Retina (tissue), 1 donor: ENCODE measurements at regions not wholly inside any gene's neighbourhood (a gene's known extent, or its start where the extent isn't known, plus 50 kb on each side); places are given as distances from the start of the nearest gene placed in this dataset.
"Not testable (repeated sequence)": the region's sequence is repeated elsewhere in the genome, so short reads cannot be mapped to it uniquely, and the experiment has no call there.

Source experiments
- DNase-seq: peaks from one replicate; pipeline ENCODE4 v3.0.0-alpha.2; 2016

DNA sequence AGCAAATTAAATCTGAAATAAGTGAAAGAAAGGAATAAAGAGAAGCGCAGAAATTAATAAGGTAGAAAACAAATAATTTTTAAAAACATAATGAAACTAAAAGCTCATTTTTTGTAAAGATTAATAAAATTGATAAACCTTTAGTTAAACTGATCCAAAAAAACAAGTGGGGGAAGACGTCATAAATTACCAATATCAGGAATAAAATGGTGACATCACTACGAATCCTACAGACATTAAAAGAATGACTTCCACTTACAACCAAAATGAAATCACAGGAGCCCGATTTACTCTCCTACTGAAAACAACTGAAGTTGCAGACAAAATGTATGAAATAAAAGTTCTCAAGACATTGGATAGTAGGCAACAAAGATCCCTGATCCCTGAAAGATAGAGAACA is 68.1 kb upstream of the IFFO2 start:
- DNase-seq: no peak

DNA sequence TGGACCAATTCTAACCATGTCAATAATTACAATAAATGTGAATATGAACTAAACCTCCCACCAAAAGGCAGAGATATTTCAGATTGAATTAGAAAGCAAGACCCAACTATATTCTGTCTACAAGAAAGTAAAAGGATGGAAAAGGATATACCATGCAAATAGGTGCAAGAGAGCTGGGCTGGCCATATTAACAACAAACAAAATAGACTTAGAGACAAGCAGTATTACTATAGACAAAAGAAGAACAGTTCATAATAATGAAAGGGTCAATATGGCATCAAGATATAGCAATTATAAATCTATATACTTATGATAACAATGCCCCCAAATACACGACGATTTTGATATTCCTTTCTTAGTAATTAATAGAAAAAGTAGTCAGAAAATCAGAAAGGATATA is 67.3 kb upstream of the IFFO2 start:
- DNase-seq: no peak

DNA sequence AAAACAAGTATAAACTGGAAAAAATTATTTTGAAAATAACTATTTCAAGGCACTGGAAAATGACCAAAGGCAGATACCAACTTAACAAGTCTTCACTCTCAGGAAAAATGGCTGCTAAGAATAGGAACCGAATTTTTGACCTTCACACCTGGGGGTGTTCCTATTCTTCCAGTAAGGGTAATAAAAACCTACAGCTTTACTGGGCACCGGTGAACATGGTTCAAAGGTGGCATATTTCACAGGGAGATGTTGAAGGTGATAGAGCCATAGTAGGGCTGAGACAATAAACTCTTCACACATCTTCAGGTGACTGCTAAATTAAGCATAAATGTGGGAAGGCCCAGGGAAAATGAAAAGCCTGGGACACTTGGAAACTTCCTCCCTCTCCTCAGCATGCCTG is 65.4 kb upstream of the IFFO2 start:
- DNase-seq: no peak

DNA sequence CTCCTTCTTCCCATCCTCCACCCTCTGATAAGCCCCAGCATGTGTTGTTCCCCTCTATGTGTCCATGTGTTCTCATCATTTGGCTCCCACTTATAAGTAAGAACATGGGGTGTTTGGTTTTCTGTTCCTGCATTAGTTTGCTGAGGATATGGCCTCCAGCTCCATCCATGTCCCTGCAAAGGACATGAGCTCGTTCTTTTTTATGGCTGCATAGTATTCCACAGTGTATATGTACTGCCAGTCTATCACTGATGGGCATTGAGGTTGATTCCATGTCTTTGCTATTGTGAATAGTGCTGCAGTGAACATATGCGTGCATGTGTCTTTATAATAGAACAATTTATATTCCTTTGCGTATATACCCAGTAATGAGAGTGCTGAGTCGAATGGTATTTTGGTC is 62.8 kb upstream of the IFFO2 start:
- not testable (repeated sequence) for DNase-seq

DNA sequence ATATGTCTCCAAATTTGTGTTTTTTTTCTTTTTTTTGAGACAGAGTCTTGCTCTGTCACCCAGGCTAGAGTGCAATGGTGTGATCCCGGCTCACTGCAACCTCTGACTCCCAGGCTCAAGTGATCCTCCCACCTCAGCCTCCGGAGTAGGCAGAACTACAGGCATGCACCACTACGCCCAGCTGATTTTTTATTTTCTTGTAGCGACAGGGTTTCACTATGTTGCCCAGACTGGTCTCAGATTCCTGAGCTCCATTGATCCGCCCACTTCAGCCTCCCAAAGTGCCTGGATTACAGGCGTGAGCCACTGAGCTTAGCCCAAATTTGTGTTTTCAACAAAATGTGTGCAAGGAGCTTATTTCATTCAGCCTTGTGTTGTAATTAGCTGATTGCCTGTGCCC is 59.0 kb upstream of the IFFO2 start:
- no peak for DNase-seq

DNA sequence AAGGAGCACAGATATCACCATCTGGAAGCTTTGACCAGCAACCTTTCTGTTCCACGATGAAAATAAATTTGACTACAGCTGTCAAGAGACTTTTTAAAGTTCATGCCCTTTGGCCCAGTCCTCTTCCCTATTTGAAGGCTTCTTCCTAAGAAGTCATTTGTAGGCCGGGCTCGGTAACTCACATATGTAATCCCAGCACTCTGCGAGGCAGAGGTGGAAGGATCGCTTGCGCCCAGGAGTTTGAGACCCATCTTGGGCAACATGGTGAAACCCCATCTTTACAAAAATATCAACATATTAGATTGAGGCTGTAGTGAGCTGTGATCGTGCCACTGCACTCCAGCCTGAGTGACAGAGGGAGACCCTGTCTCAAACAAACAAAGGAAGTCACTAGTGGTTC is 58.3 kb upstream of the IFFO2 start:
- DNase-seq: no peak

DNA sequence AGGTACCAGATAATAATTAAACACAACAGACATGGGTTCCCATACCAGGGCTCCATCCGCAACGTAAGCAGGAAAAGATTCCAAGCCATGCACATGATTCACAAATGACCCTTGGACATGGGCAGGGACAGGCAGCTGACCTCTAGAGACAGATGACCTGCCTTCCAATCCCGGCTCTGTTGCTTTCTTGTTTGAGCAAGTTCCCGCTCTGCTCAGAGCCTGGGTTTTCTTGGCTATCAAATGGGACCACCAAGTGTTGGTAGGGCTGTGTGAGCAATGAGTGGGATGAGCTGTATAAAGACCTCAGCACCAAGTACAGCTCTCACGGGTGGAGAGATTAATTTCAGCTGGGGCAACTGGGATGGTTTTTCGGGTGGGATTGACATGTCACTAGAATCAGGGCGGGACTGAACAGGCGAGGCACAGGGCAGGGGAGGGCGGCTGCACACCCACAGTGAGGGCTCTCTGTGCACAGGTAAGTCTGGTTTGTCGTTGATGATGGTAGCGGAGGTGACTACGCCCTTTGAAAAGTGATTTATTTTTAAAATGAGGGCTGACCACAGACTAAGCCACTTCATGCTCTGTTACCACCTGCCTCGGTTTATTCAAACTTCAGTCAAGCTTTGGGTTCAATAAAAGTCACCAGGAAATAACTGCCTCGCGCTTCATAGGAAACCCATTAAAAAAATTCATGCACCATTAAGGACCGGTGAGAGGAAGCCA is 57.5 kb upstream of the IFFO2 start:
- no peak for DNase-seq

DNA sequence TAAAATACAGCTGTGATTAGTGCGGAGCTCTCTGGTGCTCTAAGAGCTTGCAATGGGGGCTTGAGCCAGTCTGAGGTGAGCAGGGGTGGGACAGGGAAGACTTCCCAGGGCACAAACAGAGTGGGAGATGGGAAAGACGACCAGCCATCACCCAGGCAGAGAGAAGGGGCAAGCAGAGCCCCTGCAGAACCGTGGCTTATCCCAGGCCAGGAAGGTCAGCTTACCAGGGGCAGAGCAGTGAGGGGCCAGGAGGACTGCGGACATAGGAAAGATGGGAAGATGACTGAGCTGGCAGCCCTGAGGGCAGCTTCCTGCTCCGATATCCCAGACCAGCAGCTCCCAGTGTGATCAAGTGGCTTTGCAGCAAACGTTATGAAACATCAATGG is 55.4 kb upstream of the IFFO2 start:
- DNase-seq: no peak

DNA sequence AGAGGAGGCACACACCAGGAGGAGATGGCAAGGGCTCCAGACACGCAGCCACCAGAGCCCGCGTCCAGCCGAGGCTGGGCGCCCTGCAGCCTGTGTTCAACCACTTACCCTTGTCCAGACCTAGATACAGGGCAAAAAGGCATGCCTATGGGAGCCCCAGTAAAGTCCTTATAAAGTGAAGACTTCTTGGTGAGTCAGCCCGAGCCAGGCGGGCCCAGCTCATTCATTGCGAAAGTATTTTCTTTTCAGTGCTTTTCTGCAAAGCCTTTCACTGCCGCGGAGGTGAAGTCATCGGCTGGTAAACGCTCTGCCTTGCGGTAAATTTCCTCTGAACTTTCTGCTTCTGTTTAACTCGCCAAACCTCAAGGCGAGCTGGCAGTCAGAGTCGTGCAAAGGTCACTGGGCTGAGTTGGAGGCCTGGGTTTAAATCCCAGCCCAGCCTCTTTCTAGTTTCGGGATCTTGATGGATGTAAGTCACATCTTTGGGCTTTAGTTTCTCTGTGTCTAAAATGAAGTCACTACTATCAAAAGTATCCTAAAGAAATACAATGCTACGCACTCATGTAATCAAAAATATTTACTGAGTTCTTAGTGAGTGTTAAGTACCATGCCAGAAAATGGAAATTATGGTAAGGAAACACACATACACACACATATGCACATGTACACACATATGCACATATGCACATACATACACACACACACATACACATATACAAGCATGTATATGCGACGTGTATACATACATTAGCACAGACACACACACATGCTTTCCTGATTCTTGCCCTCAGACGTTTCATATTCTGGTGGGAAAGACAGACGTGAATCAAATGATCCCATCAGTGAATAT is 54.7 kb upstream of the IFFO2 start:
- no peak for DNase-seq

DNA sequence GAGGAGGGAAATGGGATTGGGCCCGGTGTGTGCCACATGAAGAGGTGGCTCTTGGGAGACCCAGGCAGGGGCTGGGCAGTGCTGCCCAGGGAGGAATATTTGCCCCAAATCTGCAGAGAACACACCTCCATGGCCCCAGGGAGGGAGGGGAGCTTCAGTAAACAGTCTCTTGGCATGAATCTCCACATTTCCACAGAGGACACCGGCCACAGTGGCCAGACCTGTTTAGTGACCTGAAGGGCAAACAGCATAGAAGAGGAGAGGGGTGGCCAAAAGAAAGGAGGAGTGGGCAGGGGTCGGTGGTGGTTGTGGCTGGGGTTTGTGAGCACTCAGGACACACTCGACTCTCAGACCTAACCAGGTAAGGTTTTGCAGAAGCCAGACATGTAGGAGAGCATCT is 54.0 kb upstream of the IFFO2 start:
- DNase-seq: no peak

DNA sequence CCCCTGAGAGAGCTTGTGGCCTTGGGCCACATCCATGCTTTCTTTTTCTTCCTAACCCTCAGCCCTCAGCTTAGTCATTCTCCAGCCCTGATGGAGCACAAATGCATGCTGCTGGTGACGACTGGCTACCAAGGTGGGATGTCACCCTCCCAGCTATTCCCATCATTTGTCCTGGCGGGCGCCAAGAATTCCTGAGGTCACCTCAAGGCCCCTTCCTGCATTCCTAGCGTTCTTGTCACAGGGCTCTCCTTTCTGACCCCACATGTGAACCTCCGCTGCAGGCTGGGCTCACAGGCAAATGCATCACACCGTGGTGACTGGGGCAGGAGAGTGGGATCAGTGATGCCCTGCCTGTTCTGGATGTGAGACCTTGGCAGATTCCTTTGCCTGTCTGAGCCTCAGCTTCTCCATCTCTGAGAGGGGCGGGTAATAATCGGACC is 53.4 kb upstream of the IFFO2 start:
- DNase-seq: no peak

DNA sequence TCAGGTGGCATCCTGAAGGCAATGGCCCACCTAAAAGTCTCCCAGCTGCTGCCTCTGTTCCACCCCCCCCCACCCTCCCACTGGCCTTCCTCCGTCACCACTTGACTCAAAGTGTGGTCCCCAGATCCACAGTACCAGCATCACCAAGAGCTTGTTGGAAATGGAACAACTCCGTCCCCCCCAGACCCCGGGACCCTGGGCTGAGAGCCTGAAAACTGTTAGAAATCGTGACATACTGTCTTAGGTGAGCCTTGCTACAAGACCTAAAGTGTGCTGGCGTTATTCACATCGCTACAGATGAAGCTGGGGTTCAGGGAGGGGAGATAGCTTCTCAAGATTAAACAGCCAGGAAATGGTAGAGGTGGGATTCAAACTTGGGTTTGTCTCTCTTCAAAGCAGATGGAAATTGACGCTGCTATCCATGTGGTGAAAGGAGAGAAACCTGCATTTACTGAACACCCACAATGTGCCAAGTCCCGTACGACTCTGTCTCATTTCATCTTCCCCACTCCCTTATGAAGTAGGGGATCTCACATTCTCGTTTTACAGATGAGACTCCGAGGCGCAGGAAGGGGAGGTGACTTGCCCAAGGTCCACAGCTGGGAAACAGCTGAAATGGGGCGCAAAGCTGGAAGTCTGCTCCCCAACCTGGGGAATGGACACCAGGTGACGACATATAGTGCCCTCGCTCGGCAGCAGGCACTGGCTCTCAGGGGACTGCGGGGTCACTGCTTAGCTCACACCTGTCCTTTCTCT is 52.8 kb upstream of the IFFO2 start:
- no peak for DNase-seq

DNA sequence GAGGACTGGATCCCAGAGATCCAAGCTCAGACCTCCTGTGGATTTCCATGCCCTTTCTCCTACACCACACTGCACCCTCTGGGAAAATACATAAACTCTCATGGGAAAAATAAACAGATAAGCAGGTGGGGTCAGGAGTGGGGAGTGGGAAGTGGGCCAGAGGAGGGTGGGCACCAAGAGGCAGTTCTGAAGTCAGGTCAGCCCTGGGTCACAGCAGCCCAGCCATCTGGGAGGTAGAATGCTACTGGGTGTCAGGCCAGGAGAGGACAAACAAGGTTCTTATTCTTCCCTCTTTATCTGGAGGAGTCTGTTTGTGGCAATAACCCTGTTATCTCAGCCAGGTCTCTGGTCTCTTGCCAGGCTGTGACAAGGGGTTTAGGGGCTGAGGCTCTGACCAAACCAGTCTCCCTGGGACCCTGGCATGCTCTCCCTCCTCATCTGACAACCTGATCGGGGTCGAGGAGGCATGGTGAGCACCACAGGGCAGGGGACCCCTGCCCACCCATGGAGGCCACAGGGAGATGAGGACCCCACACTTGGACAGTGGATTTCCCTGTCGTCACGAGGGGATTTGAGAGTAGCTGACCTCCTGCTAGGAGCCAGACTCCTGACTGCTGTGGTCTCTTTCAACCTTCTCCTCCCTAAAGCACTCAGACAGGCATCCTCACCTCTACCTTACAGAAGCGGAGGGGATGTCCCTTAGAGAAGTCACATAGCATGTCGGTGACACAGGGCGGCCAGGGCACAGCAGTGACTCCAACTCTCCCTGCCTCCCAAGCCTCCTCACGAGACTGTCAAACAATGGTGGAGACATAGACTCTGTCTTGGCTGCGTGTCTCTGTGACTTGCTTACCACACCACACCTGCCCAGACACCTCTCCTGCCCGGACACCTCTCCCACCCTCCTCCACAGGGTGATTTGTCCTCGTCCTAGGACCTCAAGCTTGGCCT is 51.3 kb upstream of the IFFO2 start:
- DNase-seq: peak; percentile 26

DNA sequence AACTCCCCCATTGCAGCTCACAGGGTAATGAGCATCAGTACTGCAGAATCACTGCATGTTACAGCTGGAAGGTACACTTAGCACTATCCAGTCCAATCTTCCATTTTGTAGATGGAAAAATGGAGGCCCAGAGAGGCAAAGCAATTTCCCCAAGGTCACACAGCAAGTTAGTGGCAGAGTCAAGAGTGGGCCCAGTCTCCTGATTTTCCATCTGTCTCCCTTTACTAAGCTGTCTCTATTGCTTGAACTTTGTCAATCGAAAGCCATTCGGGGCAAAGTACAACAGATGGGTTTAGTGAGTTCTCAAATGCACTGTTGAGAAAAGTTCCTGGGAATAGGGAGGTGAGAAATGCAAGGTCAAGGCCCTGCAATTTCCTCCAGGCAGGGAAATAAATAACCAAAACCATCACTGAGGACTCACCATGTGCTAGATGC is 50.4 kb upstream of the IFFO2 start:
- DNase-seq: no peak
